GM12878 (cell line): ENCODE measurements at regions not wholly inside any gene's neighbourhood (a gene's known extent, or its start where the extent isn't known, plus 50 kb on each side); places are given as distances from the start of the nearest gene placed in this dataset.

Source experiments
- ATAC-seq: fragments of 200-7000 bp; cut with Tn5 transposase; 3 replicates; pipeline ENCODE4 v1.9.1; 2020; ENCODE audit warnings: mild to moderate bottlenecking, moderate library complexity
- BruUV-seq: library from RNA; stranded (reverse); fragments of 400-500 nt; replicated peaks from 2 replicates; lab custom pipeline; 2021; lab: Mats Ljungman, UMichigan
- CTCF ChIA-PET: fragments of 300-600 bp; sonication (Branson Sonifier 250); formaldehyde crosslinking; extraction: SDS; loops from one replicate; lab custom pipeline; 2021; ENCODE audit warnings: inconsistent platforms; lab: Yijun Ruan, JAX
- POLR2A ChIA-PET: fragments of 350-600 bp; formaldehyde crosslinking; extraction: SDS; loops from one replicate; lab custom pipeline; 2021; ENCODE audit warnings: inconsistent platforms; lab: Charles Lee
- RAD21 ChIA-PET: fragments of 300-600 bp; sonication (Branson Sonifier 250); formaldehyde crosslinking; loops from one replicate; lab custom pipeline; 2023; ENCODE audit warnings: antibody characterized with exemption; ENCODE audit not compliant: unreplicated experiment; lab: Charles Lee
- SMC1A ChIA-PET: fragments of 300-600 bp; sonication (Branson Sonifier 250); formaldehyde crosslinking; loops from one replicate; lab custom pipeline; 2023; ENCODE audit not compliant: unreplicated experiment, uncharacterized antibody; lab: Charles Lee
- DNase-seq: peaks from one replicate; pipeline ENCODE4 v3.0.0-alpha.2; 2011; ENCODE audit warnings: low read depth, low spot score
- FAIRE-seq: peaks from 3 replicates; lab custom pipeline; 2011; peaks lifted over from hg19 to GRCh38; lab: Jason Lieb, UNC
- H2AFZ ChIP-seq: 2 replicates; pipeline ENCODE4 v1.6.0; 2011; ENCODE audit warnings: low read depth, low read length, control low read depth; ENCODE audit not compliant: control insufficient read depth
- H3K27ac ChIP-seq: 2 replicates; pipeline ENCODE4 v1.5.1; 2011; ENCODE audit warnings: control low read depth; ENCODE audit not compliant: control insufficient read depth, insufficient read depth
- H3K27me3 ChIP-seq, 2 experiments: replicated peaks in 1 of 2; 2 replicates each; pipeline versions ENCODE4 v1.6.0 to v1.6.1; 2011; ENCODE audit warnings: low read length in 1 of 2; ENCODE audit not compliant: control insufficient read depth in 2 of 2, insufficient read depth in 2 of 2
- H3K36me3 ChIP-seq, 2 experiments: 2 replicates each; pipeline ENCODE4 v1.5.1; 2011; ENCODE audit warnings: low read length in 1 of 2; ENCODE audit not compliant: control insufficient read depth in 2 of 2, insufficient read depth in 2 of 2
- H3K4me1 ChIP-seq: 2 replicates; pipeline ENCODE4 v1.6.1; 2011; ENCODE audit warnings: mild to moderate bottlenecking, low read length, moderate library complexity, mixed read lengths; ENCODE audit not compliant: control insufficient read depth, insufficient read depth
- H3K4me2 ChIP-seq: 2 replicates; pipeline ENCODE4 v1.6.0; 2011; ENCODE audit warnings: control low read depth; ENCODE audit not compliant: control insufficient read depth, insufficient read depth
- H3K4me3 ChIP-seq: fragments of 200-600 bp; sonication (generic); 2 replicates; pipeline ENCODE4 v1.5.1; 2016
- H3K79me2 ChIP-seq: 2 replicates; pipeline ENCODE4 v1.6.0; 2011; ENCODE audit warnings: low read length; ENCODE audit not compliant: control insufficient read depth, insufficient read depth
- H3K9ac ChIP-seq: 2 replicates; pipeline ENCODE4 v1.8.0; 2011; ENCODE audit warnings: low read length, control low read depth, mixed read lengths; ENCODE audit not compliant: control insufficient read depth, insufficient read depth
- H3K9me3 ChIP-seq: replicated peaks from 3 replicates; pipeline ENCODE4 v1.5.1; 2011; ENCODE audit warnings: mild to moderate bottlenecking, low read length; ENCODE audit not compliant: control insufficient read depth, insufficient read depth
- H4K20me1 ChIP-seq: 2 replicates; pipeline ENCODE4 v1.6.0; 2011; ENCODE audit not compliant: control insufficient read depth, insufficient read depth
- BCL11A ChIP-seq: IDR thresholded peaks from 2 replicates; pipeline ENCODE4 v1.6.1; 2011; ENCODE audit warnings: low read depth, low read length
- CBX3 ChIP-seq: fragments of 200-600 bp; sonication (generic); IDR thresholded peaks from 2 replicates; pipeline ENCODE4 v1.6.1; 2016; ENCODE audit warnings: low read depth, borderline replicate concordance
- ETV6 ChIP-seq, 2 experiments: fragments of 450-650 bp in 1 of 2; IDR thresholded peaks in 1 of 2; conservative IDR thresholded peaks in 1 of 2; 2 replicates each; pipeline ENCODE4 v1.6.1; 2014; ENCODE audit warnings: antibody characterized with exemption in 1 of 2, borderline replicate concordance in 1 of 2, low read depth in 1 of 2, mild to moderate bottlenecking in 1 of 2, moderate library complexity in 1 of 2
- MEF2A ChIP-seq: IDR thresholded peaks from 2 replicates; pipeline ENCODE4 v1.6.1; 2011; ENCODE audit warnings: low read depth, mild to moderate bottlenecking, low read length, moderate library complexity; ENCODE audit not compliant: insufficient read depth
- MTA3 ChIP-seq: IDR thresholded peaks from 2 replicates; pipeline ENCODE4 v1.6.1; 2012; ENCODE audit warnings: low read length, inconsistent platforms, borderline replicate concordance
- PBX3 ChIP-seq: IDR thresholded peaks from 2 replicates; pipeline ENCODE4 v1.6.1; 2011; ENCODE audit warnings: mild to moderate bottlenecking, low read depth, low read length, moderate library complexity; ENCODE audit not compliant: insufficient replicate concordance
- ZNF207 ChIP-seq: fragments of 450-650 bp; IDR thresholded peaks from 2 replicates; pipeline ENCODE4 v1.6.1; 2014; ENCODE audit warnings: antibody characterized with exemption, mild to moderate bottlenecking, borderline replicate concordance
- ZNF622 ChIP-seq: fragments of 450-650 bp; IDR thresholded peaks from 2 replicates; pipeline ENCODE4 v1.6.1; 2017; ENCODE audit warnings: mild to moderate bottlenecking, inconsistent platforms
- WGBS: methylation state at CpG from one replicate; pipeline ENCODE4 v1.1.6; 2016; ENCODE audit warnings: low lambda C conversion rate; ENCODE audit not compliant: insufficient replicate concordance, insufficient coverage; ENCODE audit errors: missing lambda C conversion rate; 5-methylcytosine and 5-hydroxymethylcytosine counted together
- in situ Hi-C: fragments of 300-500 bp; cut with MboI; formaldehyde crosslinking; loops from 9 replicates; pipeline ENCODE4 v1.14.3; 2018; ENCODE audit warnings: mixed read lengths
- intact Hi-C: fragments of 100-400 bp; cut with micrococcal nuclease; formaldehyde crosslinking; loops from one replicate; pipeline ENCODE4 v1.14.2; 2022; ENCODE audit not compliant: unreplicated experiment
- TF ChIP-seq, protein P1 (sequence below), 3 experiments: IDR thresholded peaks in 2 of 3; conservative IDR thresholded peaks in 1 of 3; 2 replicates each; pipeline ENCODE4 v1.5.1; 2011; ENCODE audit warnings: low read depth in 3 of 3, low read length in 3 of 3, mild to moderate bottlenecking in 3 of 3, control low read depth in 2 of 3, moderate library complexity in 2 of 3, inconsistent platforms in 1 of 3, mixed read lengths in 1 of 3; ENCODE audit not compliant: control insufficient read depth in 2 of 3, insufficient read depth in 1 of 3; ENCODE audit errors: extremely low read depth in 1 of 3
- TF ChIP-seq, protein P2 (sequence below): IDR thresholded peaks from 2 replicates; pipeline ENCODE4 v1.6.1; 2012; ENCODE audit warnings: improper control_type of control experiment, low read depth, low read length; ENCODE audit not compliant: insufficient replicate concordance

GRCh38 chr12:58554522-58555157 is 365.7 kb downstream of the LRIG3 start:
- H3K9ac ChIP-seq = no peak overlapping the region
- no peaks in the 10 kb centered on the region for H3K4me1 ChIP-seq
- ChIA-PET POLR2A (no interaction called here), RAD21 (no interaction called here), SMC1A (interaction anchor here (1.2 kb wide), 1 partner anchor 13 kb away, joined by 6 read pairs; no protein-coding TSS in a partner anchor), CTCF (no interaction called here)
- 17% methylated on average over 5 of the region's 5 CpGs for WGBS
- no peak overlapping the region for H3K4me3 ChIP-seq
- H3K79me2 ChIP-seq = no peaks in the 10 kb centered on the region
- FAIRE-seq (no peak), DNase-seq (no peak), ATAC-seq (no peak)
- H2AFZ ChIP-seq = no peak overlapping the region
- no peak for TF ChIP-seq CBX3
- TF ChIP-seq ZNF622 = no peak
- no peak for TF ChIP-seq ZNF207
- no peak for TF ChIP-seq ETV6 (conservative IDR thresholded peaks at IDR 0.05 in 1 of 2, IDR thresholded peaks at IDR 0.05 in 1 of 2; ENCODE audit: borderline replicate concordance in 1 of 2, low read depth in 1 of 2)
- no peak for TF ChIP-seq MTA3
- TF ChIP-seq BCL11A = no peak
- TF ChIP-seq, protein P1, sequence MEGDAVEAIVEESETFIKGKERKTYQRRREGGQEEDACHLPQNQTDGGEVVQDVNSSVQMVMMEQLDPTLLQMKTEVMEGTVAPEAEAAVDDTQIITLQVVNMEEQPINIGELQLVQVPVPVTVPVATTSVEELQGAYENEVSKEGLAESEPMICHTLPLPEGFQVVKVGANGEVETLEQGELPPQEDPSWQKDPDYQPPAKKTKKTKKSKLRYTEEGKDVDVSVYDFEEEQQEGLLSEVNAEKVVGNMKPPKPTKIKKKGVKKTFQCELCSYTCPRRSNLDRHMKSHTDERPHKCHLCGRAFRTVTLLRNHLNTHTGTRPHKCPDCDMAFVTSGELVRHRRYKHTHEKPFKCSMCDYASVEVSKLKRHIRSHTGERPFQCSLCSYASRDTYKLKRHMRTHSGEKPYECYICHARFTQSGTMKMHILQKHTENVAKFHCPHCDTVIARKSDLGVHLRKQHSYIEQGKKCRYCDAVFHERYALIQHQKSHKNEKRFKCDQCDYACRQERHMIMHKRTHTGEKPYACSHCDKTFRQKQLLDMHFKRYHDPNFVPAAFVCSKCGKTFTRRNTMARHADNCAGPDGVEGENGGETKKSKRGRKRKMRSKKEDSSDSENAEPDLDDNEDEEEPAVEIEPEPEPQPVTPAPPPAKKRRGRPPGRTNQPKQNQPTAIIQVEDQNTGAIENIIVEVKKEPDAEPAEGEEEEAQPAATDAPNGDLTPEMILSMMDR (IDR thresholded peaks at IDR 0.05 in 2 of 3, conservative IDR thresholded peaks at IDR 0.05 in 1 of 3; ENCODE audit: control insufficient read depth in 2 of 3, extremely low read depth in 1 of 3, insufficient read depth in 1 of 3, low read depth in 3 of 3, low read length in 3 of 3) = no peak
- no peak for TF ChIP-seq PBX3
- TF ChIP-seq, protein P2, sequence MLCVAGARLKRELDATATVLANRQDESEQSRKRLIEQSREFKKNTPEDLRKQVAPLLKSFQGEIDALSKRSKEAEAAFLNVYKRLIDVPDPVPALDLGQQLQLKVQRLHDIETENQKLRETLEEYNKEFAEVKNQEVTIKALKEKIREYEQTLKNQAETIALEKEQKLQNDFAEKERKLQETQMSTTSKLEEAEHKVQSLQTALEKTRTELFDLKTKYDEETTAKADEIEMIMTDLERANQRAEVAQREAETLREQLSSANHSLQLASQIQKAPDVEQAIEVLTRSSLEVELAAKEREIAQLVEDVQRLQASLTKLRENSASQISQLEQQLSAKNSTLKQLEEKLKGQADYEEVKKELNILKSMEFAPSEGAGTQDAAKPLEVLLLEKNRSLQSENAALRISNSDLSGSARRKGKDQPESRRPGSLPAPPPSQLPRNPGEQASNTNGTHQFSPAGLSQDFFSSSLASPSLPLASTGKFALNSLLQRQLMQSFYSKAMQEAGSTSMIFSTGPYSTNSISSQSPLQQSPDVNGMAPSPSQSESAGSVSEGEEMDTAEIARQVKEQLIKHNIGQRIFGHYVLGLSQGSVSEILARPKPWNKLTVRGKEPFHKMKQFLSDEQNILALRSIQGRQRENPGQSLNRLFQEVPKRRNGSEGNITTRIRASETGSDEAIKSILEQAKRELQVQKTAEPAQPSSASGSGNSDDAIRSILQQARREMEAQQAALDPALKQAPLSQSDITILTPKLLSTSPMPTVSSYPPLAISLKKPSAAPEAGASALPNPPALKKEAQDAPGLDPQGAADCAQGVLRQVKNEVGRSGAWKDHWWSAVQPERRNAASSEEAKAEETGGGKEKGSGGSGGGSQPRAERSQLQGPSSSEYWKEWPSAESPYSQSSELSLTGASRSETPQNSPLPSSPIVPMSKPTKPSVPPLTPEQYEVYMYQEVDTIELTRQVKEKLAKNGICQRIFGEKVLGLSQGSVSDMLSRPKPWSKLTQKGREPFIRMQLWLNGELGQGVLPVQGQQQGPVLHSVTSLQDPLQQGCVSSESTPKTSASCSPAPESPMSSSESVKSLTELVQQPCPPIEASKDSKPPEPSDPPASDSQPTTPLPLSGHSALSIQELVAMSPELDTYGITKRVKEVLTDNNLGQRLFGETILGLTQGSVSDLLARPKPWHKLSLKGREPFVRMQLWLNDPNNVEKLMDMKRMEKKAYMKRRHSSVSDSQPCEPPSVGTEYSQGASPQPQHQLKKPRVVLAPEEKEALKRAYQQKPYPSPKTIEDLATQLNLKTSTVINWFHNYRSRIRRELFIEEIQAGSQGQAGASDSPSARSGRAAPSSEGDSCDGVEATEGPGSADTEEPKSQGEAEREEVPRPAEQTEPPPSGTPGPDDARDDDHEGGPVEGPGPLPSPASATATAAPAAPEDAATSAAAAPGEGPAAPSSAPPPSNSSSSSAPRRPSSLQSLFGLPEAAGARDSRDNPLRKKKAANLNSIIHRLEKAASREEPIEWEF = no peak
- no peak for TF ChIP-seq MEF2A
- H3K4me2 ChIP-seq = no peak overlapping the region
- no TSS peak for BruUV-seq
- H3K36me3 ChIP-seq = no peaks in the 10 kb centered on the region
- no peaks in the 10 kb centered on the region for H3K27me3 ChIP-seq
- intact Hi-C loops (no loop called here), in situ Hi-C loops (no loop called here)
- H3K9me3 ChIP-seq = no peaks in the 10 kb centered on the region
- no peak overlapping the region for H3K27ac ChIP-seq
- H4K20me1 ChIP-seq = no peaks in the 10 kb centered on the region
